C4-2B (cell line): ENCODE measurements at regions not wholly inside any gene's neighbourhood (a gene's known extent, or its start where the extent isn't known, plus 50 kb on each side); places are given as distances from the start of the nearest gene placed in this dataset.

Experiments
- ZFX ChIP-seq: fragments of 450-650 bp; IDR thresholded peaks from 2 replicates; pipeline ENCODE4 v1.6.1; 2017
- TF ChIP-seq, protein P1 (sequence below): fragments of 450-650 bp; conservative IDR thresholded peaks from 2 replicates; pipeline ENCODE4 v1.5.1; 2017; ENCODE audit warnings: mild to moderate bottlenecking

DNA sequence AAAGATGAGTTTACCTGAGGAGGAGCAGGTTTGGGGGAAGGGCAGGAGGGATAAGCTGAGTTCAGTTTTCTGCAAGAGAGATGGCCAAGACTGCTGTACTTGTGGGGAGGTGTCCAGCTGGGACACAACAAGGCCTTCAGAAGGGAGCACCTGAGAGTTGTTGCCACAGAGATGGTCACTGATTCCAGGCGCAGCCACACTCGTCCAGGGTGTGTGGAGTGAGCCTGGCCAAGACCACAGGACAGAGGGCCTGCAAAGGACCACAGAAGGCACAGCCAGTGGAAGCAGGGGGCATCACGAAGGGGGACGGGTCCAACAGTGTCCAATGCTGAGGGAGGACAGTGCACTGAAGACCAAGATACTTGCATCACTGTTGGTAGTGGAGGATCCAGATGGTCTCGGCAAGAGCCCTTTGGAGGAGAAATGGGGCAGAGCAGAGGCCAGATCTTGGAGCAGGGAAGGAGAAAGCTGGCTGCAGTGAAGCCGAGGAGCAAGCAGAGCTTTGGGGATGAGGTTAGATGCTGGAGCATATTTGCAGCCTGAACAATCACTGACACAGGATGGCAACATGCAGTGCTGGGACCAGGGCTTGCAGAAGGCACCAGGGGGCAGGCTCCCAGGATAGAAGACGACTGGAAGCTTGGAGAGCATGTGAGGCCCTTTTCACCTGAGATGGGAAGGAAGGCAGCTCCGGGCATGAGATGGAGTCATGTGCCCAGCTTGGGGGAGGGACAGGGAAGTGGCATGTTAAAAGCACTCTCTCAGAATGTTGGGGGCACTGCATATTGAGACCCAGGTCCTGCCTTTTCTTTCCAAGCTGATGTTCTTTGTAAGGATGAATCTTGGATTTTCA is 214.0 kb downstream of the CYP26B1 start:
- TF ChIP-seq, protein P1, sequence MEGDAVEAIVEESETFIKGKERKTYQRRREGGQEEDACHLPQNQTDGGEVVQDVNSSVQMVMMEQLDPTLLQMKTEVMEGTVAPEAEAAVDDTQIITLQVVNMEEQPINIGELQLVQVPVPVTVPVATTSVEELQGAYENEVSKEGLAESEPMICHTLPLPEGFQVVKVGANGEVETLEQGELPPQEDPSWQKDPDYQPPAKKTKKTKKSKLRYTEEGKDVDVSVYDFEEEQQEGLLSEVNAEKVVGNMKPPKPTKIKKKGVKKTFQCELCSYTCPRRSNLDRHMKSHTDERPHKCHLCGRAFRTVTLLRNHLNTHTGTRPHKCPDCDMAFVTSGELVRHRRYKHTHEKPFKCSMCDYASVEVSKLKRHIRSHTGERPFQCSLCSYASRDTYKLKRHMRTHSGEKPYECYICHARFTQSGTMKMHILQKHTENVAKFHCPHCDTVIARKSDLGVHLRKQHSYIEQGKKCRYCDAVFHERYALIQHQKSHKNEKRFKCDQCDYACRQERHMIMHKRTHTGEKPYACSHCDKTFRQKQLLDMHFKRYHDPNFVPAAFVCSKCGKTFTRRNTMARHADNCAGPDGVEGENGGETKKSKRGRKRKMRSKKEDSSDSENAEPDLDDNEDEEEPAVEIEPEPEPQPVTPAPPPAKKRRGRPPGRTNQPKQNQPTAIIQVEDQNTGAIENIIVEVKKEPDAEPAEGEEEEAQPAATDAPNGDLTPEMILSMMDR: no peak
- TF ChIP-seq ZFX: no peak
